ENCODE measurements at regions not wholly inside any gene's neighbourhood (a gene's known extent, or its start where the extent isn't known, plus 50 kb on each side); places are given as distances from the start of the nearest gene placed in this dataset.

GRCh38 chr12:97159377-97159776 is 252.3 kb downstream of the NEDD1 start:
- POLR2A ChIA-PET (ENCODE audit: low non-redundant PET), result no interaction called here
- Histone ChIP-seq H3K9me3 (ENCODE audit: low read depth, low read length, poor library complexity, severe bottlenecking) (no peaks in the 10 kb centered on the region), H3K36me3 (ENCODE audit: insufficient read depth, low read length, poor library complexity, severe bottlenecking) (no peaks in the 10 kb centered on the region), H3K27ac (ENCODE audit: low read depth, low read length, poor library complexity, severe bottlenecking) (no peak overlapping the region), H3K27me3 (replicated peaks; ENCODE audit: insufficient read depth, low read depth, low read length, poor library complexity) (no peaks in the 10 kb centered on the region), H3K4me3 (ENCODE audit: low read depth, low read length, poor library complexity, severe bottlenecking) (no peak overlapping the region), H3K4me1 (ENCODE audit: insufficient read depth, low read length, poor library complexity, severe bottlenecking) (no peaks in the 10 kb centered on the region)
- DNase-seq (ENCODE audit: low spot score), result no peak
- intact Hi-C loops (cut with micrococcal nuclease; ENCODE audit: unreplicated experiment), result no loop called here
- TF ChIP-seq EZH2 (IDR thresholded peaks at IDR 0.05; ENCODE audit: borderline replicate concordance, low read depth, low read length, poor library complexity, severe bottlenecking), result no peak
- no peak for TF ChIP-seq CTCF (conservative IDR thresholded peaks at IDR 0.05; ENCODE audit: low read depth, low read length)
- CTCF ChIA-PET, result no interaction called here
- no TSS peak for BruUV-seq (replicated peaks)

GRCh38 chr12:97160277-97160676 is 253.2 kb downstream of the NEDD1 start:
- POLR2A ChIA-PET (ENCODE audit: low non-redundant PET), result no interaction called here
- no TSS peak for BruUV-seq (replicated peaks)
- no peaks in the 10 kb centered on the region for H3K4me1 ChIP-seq (ENCODE audit: insufficient read depth, low read length, poor library complexity, severe bottlenecking)
- no peak overlapping the region for H3K27ac ChIP-seq (ENCODE audit: low read depth, low read length, poor library complexity, severe bottlenecking)
- H3K36me3 ChIP-seq (ENCODE audit: insufficient read depth, low read length, poor library complexity, severe bottlenecking), result no peaks in the 10 kb centered on the region
- H3K27me3 ChIP-seq (replicated peaks; ENCODE audit: insufficient read depth, low read depth, low read length, poor library complexity), result no peaks in the 10 kb centered on the region
- H3K9me3 ChIP-seq (ENCODE audit: low read depth, low read length, poor library complexity, severe bottlenecking), result no peaks in the 10 kb centered on the region
- CTCF ChIA-PET, result no interaction called here
- intact Hi-C loops (cut with micrococcal nuclease; ENCODE audit: unreplicated experiment), result no loop called here
- DNase-seq (ENCODE audit: low spot score), result no peak
- TF ChIP-seq CTCF (conservative IDR thresholded peaks at IDR 0.05; ENCODE audit: low read depth, low read length) (no peak), EZH2 (IDR thresholded peaks at IDR 0.05; ENCODE audit: borderline replicate concordance, low read depth, low read length, poor library complexity, severe bottlenecking) (no peak)
- no peak overlapping the region for H3K4me3 ChIP-seq (ENCODE audit: low read depth, low read length, poor library complexity, severe bottlenecking)

GRCh38 chr12:97162173-97162572 is 255.1 kb downstream of the NEDD1 start:
- intact Hi-C loops (cut with micrococcal nuclease; ENCODE audit: unreplicated experiment), result no loop called here
- CTCF ChIA-PET, result no interaction called here

More at GRCh38 chr12:97162173-97162572, 255.1 kb downstream of the NEDD1 start:
- Histone ChIP-seq H3K36me3 (ENCODE audit: insufficient read depth, low read length, poor library complexity, severe bottlenecking) (no peaks in the 10 kb centered on the region), H3K4me3 (ENCODE audit: low read depth, low read length, poor library complexity, severe bottlenecking) (no peak overlapping the region), H3K27ac (ENCODE audit: low read depth, low read length, poor library complexity, severe bottlenecking) (no peak overlapping the region), H3K27me3 (replicated peaks; ENCODE audit: insufficient read depth, low read depth, low read length, poor library complexity) (peaks cover under 1% of the 10 kb centered on the region), H3K4me1 (ENCODE audit: insufficient read depth, low read length, poor library complexity, severe bottlenecking) (no peaks in the 10 kb centered on the region), H3K9me3 (ENCODE audit: low read depth, low read length, poor library complexity, severe bottlenecking) (no peaks in the 10 kb centered on the region)
- no TSS peak for BruUV-seq (replicated peaks)
- no peak for DNase-seq (ENCODE audit: low spot score)
- TF ChIP-seq CTCF (conservative IDR thresholded peaks at IDR 0.05; ENCODE audit: low read depth, low read length) (no peak), EZH2 (IDR thresholded peaks at IDR 0.05; ENCODE audit: borderline replicate concordance, low read depth, low read length, poor library complexity, severe bottlenecking) (no peak)
- POLR2A ChIA-PET (ENCODE audit: low non-redundant PET), result no interaction called here

Measured in A673 (cell line).